ENCODE measurements at regions not wholly inside any gene's neighbourhood (a gene's known extent, or its start where the extent isn't known, plus 50 kb on each side); places are given as distances from the start of the nearest gene placed in this dataset.

- CTCF ChIA-PET, result no interaction called here
- Histone ChIP-seq H3K27ac (ENCODE audit: low read depth in 1 of 2, low read length in 2 of 2) (no peak overlapping the region), H3K4me3 (ENCODE audit: low read length) (no peak overlapping the region), H3K27me3 (ENCODE audit: control insufficient read depth in 1 of 2, insufficient read depth in 2 of 2, low read length in 2 of 2) (no peaks in the 10 kb centered on the region), H3K36me3 (ENCODE audit: insufficient read depth, low read length) (no peaks in the 10 kb centered on the region), H3K4me1 (ENCODE audit: insufficient read depth, low read length) (peaks cover 4% of the 10 kb centered on the region), H3K9me3 (ENCODE audit: control insufficient read depth in 1 of 2, insufficient read depth in 1 of 2, low read length in 2 of 2) (peaks cover 7 to 9% of the 10 kb centered on the region in 2 experiments)
- intact Hi-C loops (cut with DNase I, micrococcal nuclease), result no loop called here
- DNase-seq, result no peak
- no peak overlapping the region for H3K27ac Mint-ChIP-seq
- TF ChIP-seq, protein P1, sequence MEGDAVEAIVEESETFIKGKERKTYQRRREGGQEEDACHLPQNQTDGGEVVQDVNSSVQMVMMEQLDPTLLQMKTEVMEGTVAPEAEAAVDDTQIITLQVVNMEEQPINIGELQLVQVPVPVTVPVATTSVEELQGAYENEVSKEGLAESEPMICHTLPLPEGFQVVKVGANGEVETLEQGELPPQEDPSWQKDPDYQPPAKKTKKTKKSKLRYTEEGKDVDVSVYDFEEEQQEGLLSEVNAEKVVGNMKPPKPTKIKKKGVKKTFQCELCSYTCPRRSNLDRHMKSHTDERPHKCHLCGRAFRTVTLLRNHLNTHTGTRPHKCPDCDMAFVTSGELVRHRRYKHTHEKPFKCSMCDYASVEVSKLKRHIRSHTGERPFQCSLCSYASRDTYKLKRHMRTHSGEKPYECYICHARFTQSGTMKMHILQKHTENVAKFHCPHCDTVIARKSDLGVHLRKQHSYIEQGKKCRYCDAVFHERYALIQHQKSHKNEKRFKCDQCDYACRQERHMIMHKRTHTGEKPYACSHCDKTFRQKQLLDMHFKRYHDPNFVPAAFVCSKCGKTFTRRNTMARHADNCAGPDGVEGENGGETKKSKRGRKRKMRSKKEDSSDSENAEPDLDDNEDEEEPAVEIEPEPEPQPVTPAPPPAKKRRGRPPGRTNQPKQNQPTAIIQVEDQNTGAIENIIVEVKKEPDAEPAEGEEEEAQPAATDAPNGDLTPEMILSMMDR (IDR thresholded peaks at IDR 0.05), result no peak
- H3K36me3 Mint-ChIP-seq (ENCODE audit: low read depth), result peaks cover under 1% of the 10 kb centered on the region
- H3K4me1 Mint-ChIP-seq (ENCODE audit: low read depth), result peaks cover 5% of the 10 kb centered on the region
- POLR2A ChIA-PET, result no interaction called here
- H3K9me3 Mint-ChIP-seq, result peaks cover 14% of the 10 kb centered on the region
- H3K4me3 Mint-ChIP-seq, result no peak overlapping the region
- H3K27me3 Mint-ChIP-seq, result no peaks in the 10 kb centered on the region
- ATAC-seq (ENCODE audit: poor library complexity), result no peak
Measured at GRCh38 chr9:38166501-38166900, 97.5 kb upstream of the SHB start.

DNA sequence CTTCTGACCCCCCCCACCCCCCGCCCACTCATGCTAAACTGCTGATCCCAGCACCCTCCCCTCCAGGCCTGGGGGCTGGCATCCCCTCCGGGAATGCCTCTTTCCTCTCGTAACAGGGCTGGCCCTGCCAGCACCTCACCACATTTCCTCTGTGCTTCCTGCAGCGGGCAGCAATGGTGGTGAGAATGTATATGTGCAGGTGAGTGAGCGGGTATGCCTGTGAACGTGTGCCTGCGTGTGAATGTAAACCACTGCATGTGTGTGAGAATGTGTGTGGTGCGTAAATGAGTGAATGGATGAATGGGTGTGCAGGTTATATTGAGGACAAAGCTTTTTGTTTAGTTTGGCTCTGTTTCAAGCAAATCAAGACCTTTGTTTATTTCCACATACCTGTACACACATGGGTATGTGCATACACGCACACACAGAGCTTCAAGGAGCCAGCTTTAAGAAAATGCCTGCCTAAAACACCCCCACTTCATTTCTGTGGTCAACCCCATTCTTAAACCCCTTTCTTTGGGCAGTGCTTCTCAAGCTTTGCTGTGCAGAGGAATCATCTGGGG is 95.7 kb upstream of the SHB start:
- Mint-ChIP-seq H3K27ac (no peak overlapping the region), H3K4me1 (ENCODE audit: low read depth) (peaks cover 5% of the 10 kb centered on the region), H3K27me3 (no peaks in the 10 kb centered on the region), H3K36me3 (ENCODE audit: low read depth) (no peaks in the 10 kb centered on the region), H3K9me3 (peaks cover 5% of the 10 kb centered on the region), H3K4me3 (no peak overlapping the region)
- intact Hi-C loops (cut with DNase I, micrococcal nuclease), result no loop called here
- TF ChIP-seq, protein P1 (IDR thresholded peaks at IDR 0.05), result no peak
- peaks cover 4% of the 10 kb centered on the region for H3K4me1 ChIP-seq (ENCODE audit: insufficient read depth, low read length)
- ChIA-PET CTCF (no interaction called here), POLR2A (no interaction called here)
- DNase-seq, result peak in 1 of 14 experiments; percentile 10
- H3K4me3 ChIP-seq (ENCODE audit: low read length), result no peak overlapping the region
- ATAC-seq (ENCODE audit: poor library complexity), result no peak
- H3K27ac ChIP-seq (ENCODE audit: low read depth in 1 of 2, low read length in 2 of 2), result no peak overlapping the region
- H3K27me3 ChIP-seq (ENCODE audit: control insufficient read depth in 1 of 2, insufficient read depth in 2 of 2, low read length in 2 of 2), result no peaks in the 10 kb centered on the region
- peaks cover 0 to under 1% of the 10 kb centered on the region in 2 experiments for H3K9me3 ChIP-seq (ENCODE audit: control insufficient read depth in 1 of 2, insufficient read depth in 1 of 2, low read length in 2 of 2)
- H3K36me3 ChIP-seq (ENCODE audit: insufficient read depth, low read length), result no peaks in the 10 kb centered on the region

- Histone ChIP-seq H3K4me1 (ENCODE audit: insufficient read depth, low read length) (peaks cover 4% of the 10 kb centered on the region), H3K36me3 (ENCODE audit: insufficient read depth, low read length) (no peaks in the 10 kb centered on the region), H3K27ac (ENCODE audit: low read depth in 1 of 2, low read length in 2 of 2) (no peak overlapping the region), H3K27me3 (ENCODE audit: control insufficient read depth in 1 of 2, insufficient read depth in 2 of 2, low read length in 2 of 2) (no peaks in the 10 kb centered on the region), H3K9me3 (ENCODE audit: control insufficient read depth in 1 of 2, insufficient read depth in 1 of 2, low read length in 2 of 2) (no peaks in the 10 kb centered on the region), H3K4me3 (ENCODE audit: low read length) (no peak overlapping the region)
- ATAC-seq (ENCODE audit: poor library complexity), result no peak
- Mint-ChIP-seq H3K4me1 (ENCODE audit: low read depth) (peaks cover 5% of the 10 kb centered on the region), H3K9me3 (no peaks in the 10 kb centered on the region), H3K36me3 (ENCODE audit: low read depth) (no peaks in the 10 kb centered on the region), H3K27ac (no peak overlapping the region), H3K4me3 (no peak overlapping the region), H3K27me3 (no peaks in the 10 kb centered on the region)
- POLR2A ChIA-PET, result no interaction called here
- no peak for DNase-seq
- CTCF ChIA-PET, result no interaction called here
- TF ChIP-seq, protein P1 (IDR thresholded peaks at IDR 0.05), result no peak
- intact Hi-C loops (cut with DNase I, micrococcal nuclease), result no loop called here
Measured at GRCh38 chr9:38163518-38163917, 94.5 kb upstream of the SHB start.
